ENCODE measurements at regions not wholly inside any gene's neighbourhood (a gene's known extent, or its start where the extent isn't known, plus 50 kb on each side); places are given as distances from the start of the nearest gene placed in this dataset.
"Not testable (repeated sequence)": the region's sequence is repeated elsewhere in the genome, so short reads cannot be mapped to it uniquely, and the experiment has no call there.

DNA sequence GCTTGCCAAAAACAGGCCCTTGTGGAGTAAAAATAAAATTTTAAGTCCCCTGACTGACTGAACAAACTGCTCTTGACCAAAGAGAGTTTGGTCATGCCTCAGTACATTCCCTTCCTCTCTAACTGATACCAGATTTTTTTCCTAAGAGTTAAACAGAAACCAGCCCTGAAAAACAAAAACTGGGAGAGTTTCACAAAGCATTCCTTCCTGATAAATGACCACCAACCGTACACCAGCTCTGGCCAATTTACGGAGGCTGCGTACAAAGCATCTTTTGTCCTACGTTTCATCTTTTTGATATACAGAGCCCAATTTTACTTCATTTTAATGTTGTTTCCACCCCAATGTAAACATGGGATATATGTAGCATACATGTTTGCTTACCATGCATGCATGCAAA is 477.4 kb upstream of the HTR1E start:
- DNase-seq: no peak

GRCh38 chr6:86456821-86457220 is 480.5 kb upstream of the HTR1E start:
- DNase-seq: no peak

GRCh38 chr6:86453232-86453631 is 484.1 kb upstream of the HTR1E start:
- DNase-seq: no peak

DNA sequence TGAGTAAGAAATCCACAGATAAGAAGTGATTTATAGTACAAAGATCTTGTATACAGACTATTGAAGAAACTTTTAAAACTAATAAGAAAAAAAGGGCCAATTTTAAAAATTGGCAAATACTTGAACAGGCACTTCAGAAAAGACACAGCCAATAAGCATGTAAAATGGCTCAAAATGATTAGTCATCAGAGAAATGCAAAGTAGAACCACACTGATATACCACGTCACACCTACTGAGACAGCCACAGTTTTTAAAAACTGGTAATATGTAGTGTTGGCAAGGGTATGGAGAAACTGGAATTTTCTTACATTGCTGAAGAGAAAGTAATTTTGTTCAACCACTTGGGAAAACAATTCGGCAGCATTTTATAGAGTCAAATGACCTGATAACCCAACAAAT is 488.9 kb upstream of the HTR1E start:
- DNase-seq: no peak

DNA sequence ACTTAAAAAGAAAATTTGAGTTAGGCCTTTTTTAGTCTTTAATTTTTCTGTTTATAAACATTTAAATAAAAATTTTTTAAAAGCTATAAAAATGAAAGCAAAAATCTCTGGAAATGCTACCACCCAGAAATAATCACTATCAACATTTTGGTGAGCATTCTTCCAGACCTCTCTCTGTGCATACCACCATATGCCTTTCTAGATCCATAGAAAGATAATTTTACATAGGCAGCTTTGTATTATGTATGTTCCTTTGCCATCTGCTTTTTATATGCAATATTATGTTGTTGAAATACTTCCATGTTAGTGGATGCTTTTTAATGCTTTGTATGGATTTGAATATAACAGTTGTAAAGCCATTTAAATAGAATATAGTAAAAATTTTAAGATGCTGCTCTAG is 496.7 kb upstream of the HTR1E start:
- DNase-seq: no peak

- DNase-seq: no peak
Measured at GRCh38 chr6:86423571-86423970, 513.8 kb upstream of the HTR1E start.

DNA sequence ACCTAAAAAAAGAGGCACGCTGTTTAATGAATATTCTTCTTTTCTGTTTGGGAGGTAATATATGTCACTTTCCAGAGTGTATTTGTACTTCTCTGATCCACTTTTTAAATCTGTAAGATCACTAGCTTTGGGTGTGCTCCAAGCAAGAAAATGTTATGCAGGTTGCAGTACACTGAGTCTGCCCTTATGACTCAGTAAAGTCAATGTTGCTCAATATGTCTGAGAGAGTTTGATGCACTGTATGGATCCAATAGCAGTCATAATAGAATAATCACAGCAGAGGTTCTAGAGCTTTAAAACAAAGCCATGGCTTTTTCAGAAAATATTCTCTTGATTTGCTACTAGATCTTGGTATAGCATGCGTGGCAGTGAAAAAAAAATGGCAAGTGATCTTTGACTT is 525.3 kb upstream of the HTR1E start:
- DNase-seq: no peak

DNA sequence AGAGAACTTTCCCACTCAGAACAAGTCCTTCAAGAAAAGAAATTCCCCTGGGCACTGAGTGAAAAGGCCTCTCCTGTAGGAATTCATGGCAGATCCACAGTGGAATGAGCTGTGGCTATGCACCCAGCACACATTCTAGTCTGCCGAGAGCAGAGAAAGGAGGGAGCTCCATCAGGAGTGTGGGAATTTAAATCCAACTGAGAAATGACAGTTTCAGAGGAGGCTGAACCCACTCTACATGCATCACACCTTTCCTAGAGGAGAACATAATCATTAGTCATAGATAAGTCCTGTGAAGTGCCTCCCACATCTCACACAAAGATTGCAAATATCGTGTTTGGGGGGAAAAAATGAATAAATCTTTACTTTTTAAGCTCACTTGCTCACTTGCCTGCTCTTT is 530.2 kb upstream of the HTR1E start:
- no peak for DNase-seq

GRCh38 chr6:86392850-86393249 is 544.5 kb upstream of the HTR1E start:
- DNase-seq: not testable (repeated sequence)

- DNase-seq: no peak
Measured at GRCh38 chr6:86380571-86381125, 556.7 kb upstream of the HTR1E start.

GRCh38 chr6:86357877-86358276 is 579.5 kb upstream of the HTR1E start:
- no peak for DNase-seq

- no peak for DNase-seq
Measured at GRCh38 chr6:86355271-86355670, 582.1 kb upstream of the HTR1E start.

DNA sequence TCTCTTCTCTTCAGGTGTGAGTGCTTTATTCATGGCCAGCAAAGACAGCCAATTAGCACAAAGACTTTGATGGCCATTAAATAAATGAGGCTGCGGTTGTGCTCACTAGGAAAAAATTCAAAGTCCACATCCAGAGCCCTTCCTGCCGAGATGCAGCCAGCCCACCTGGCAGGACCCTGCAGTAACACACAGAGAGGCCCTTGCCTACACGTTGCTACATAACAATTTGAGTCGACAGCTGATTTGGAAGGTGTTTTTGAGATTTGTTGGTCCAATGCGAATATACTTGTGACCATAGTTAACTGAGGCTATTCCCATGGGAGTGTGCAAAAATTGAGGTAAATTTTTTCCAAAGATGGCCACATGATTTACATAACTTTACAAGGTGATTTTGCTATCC is 605.4 kb upstream of the HTR1E start:
- DNase-seq: no peak

DNA sequence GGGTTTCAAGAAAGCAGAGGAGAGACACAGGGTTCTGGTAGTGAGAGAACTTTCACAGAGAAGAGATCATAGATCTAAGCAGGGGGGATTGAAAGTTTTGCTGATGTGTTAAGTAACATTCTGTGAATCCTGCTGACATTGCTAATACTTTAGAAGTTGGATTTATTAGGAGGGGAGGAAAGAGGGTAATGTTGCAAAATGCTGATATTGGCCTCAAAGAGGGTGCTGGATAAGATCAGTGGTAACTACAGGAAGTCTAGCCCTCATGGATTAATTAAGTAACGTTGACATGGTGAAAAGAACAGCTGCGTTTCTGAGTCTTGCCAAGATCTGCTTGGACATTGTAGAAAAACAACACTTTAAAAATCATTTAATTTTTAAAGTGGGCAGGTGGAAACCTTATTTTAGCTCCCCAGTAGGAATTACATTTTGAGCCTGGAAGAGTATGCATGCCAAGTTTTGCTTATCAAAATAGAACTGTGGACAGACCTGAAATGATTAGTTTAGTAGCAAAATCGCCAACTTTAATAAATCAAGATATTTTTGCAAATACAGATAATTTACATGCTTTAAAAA is 606.0 kb upstream of the HTR1E start:
- DNase-seq: no peak

DNA sequence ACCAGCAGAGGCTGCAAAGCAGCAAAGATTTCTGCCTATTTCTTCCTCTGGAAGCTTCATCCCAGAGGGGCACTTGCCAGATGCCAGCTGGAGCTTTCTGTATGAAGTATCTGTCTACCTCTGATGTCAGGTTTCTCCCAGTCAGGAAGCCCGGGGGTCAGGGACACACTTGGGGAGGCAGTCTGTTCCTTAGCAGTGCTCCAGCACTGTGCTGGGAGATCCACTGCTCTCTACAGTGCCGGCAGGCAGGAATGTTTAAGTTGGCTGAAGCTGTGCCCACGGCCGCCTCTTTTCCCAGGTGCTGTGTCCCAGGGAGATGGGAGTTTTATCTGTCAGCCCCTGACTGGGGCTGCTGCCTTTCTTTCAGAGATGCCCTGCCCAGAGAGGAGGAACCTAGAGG is 631.1 kb upstream of the HTR1E start:
- DNase-seq: no peak

DNA sequence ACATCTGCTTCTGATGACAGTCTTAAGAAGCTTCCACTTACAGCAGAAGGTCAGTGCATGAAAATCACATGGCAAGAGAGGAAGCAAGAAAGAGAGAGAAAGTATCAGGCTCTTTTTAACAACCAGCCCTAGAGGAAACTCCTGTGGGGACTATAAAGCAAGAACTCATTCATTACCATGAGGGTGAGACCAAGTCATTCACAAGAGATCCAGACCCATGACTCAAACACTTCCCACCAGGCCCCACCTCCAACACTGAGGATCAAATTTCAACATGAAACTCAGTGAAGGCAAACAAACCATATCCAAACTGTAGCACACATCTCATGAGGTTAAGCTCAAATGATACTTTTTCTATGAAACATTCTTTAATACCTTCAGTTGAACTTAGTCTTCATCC is 643.2 kb upstream of the SYNCRIP start:
- DNase-seq: no peak

GRCh38 chr6:86284809-86285480 is 642.3 kb upstream of the SYNCRIP start:
- DNase-seq: not testable (repeated sequence)

DNA sequence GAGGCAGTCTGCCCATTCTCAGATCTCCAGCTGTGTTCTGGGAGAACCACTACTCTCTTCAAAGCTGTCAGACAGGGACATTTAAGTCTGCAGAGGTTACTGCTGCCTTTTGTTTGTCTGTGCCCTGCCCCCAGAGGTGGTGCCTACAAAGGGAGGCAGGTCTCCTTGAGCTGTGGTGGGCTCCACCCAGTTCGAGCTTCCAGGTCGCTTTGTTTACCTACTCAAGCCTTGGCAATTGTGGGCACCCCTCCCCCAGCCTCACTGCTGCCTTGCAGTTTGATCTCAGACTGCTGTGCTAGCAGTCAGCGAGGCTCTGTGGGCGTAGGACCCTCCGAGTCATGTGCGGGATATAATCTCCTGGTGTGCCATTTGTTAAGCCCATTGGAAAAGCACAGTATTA is 640.9 kb upstream of the SYNCRIP start:
- not testable (repeated sequence) for DNase-seq

DNA sequence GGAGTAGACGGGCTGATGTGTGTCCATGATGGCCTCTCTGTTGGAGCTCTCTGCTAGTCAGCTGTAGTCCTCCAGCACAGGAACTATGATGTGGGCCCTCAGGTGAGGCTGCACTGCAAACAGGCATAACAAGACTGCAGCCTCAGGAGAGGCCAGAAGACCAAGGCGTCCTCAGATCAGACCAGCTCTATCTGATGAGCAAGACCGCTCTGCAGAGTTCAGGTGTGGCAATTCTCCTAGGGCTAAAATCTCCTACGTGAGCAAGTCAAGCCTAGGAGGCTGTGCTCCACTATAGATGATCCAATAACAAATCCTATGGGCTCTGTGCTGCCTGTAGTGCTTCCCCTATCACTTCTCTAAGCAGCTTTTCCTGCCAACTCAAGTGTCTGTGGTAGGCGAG is 633.4 kb upstream of the SYNCRIP start:
- DNase-seq: no peak

- DNase-seq: no peak
Measured at GRCh38 chr6:86273936-86274335, 631.2 kb upstream of the SYNCRIP start.

- no peak for DNase-seq
Measured at GRCh38 chr6:86256615-86257187, 614.0 kb upstream of the SYNCRIP start.

- DNase-seq: no peak
Measured at GRCh38 chr6:86255973-86256372, 613.3 kb upstream of the SYNCRIP start.

- DNase-seq: no peak
Measured at GRCh38 chr6:86251106-86251505, 608.4 kb upstream of the SYNCRIP start.

DNA sequence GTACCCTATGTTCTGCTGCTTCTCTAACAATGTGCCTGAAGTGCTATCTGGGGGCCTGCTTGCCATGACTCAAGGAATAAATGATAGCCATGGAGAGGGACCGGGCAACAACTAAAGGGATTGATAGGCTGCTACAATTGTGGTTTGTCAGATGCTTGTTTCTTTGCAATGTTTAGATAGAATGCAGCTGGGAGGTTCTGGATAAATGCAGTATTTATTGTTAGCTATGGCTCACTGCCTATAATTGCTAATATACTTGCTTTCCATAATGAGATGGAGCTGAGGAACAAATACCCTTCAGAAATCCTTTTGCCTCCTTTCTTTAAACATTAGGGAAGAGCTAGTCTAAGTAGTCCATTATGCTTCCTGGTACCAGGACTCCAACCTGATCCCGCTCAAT is 575.2 kb upstream of the SYNCRIP start:
- DNase-seq: no peak

- DNase-seq: no peak
Measured at GRCh38 chr6:86215323-86215722, 572.6 kb upstream of the SYNCRIP start.

All from fibroblast of upper back skin (primary cell).